ENCODE measurements at regions not wholly inside any gene's neighbourhood (a gene's known extent, or its start where the extent isn't known, plus 50 kb on each side); places are given as distances from the start of the nearest gene placed in this dataset.

DNA sequence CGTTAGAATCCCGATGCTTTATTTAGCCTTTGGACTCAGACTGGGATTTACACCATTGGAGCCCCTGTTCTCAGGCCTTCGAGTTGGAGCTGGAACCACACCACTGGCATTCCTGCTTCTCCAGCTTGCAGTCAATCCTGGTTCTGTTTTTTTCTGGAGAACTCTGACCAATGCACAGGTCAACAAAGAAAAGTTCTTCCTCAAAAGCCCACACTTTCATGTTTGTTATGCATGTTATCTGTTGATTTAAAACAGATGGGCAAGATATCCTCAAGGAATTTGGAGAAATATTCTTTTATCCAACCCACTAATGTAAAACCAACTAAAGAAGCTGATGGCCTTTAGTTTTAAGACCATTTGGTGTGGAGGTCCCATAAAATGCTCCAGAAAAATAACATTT lies 205.7 kb downstream of the ANKRD60 start:
- H3K23me2 ChIP-seq (ENCODE audit: insufficient read length, low read depth, low read length, poor library complexity, severe bottlenecking), result no peaks in the 10 kb centered on the region
- Mint-ChIP-seq H3K4me3 (no peak overlapping the region), H3K27ac (no peak overlapping the region), H3K27me3 (ENCODE audit: low read depth) (no peaks in the 10 kb centered on the region), H3K4me1 (peaks cover 0 to 5% of the 10 kb centered on the region in 2 experiments; a peak in 1 of 4 replicates), H3K36me3 (ENCODE audit: insufficient read depth in 1 of 3, low read depth in 3 of 3) (no peaks in the 10 kb centered on the region), H3K9me3 (no peaks in the 10 kb centered on the region)
- no peaks in the 10 kb centered on the region for H3K9me3 ChIP-seq (ENCODE audit: control insufficient read depth, low read depth, low read length)
- H3K56ac ChIP-seq (ENCODE audit: insufficient read length, low read depth, low read length), result no peak overlapping the region
- no peak overlapping the region for H2BK15ac ChIP-seq (ENCODE audit: low read depth, low read length)
- no peak overlapping the region for H3K9ac ChIP-seq (ENCODE audit: extremely low read depth, insufficient read length, low read length)
- H3K79me1 ChIP-seq (ENCODE audit: insufficient read depth, low read depth, low read length, poor library complexity, severe bottlenecking), result no peaks in the 10 kb centered on the region
- no peak overlapping the region for H3K4ac ChIP-seq (ENCODE audit: low read depth, low read length)
- H2BK12ac ChIP-seq (ENCODE audit: insufficient read length, low read depth, low read length), result no peak overlapping the region
- H4K5ac ChIP-seq (ENCODE audit: insufficient read length, low read depth, low read length), result no peak overlapping the region
- no peak overlapping the region for H3T11ph ChIP-seq (ENCODE audit: low read length)
- no peak overlapping the region for H4K91ac ChIP-seq (ENCODE audit: insufficient read length, low read depth, low read length)
- WGBS (ENCODE audit: extremely low coverage, insufficient read length, low lambda C conversion rate), result no CpG with 5 or more reads among the region's 3 CpGs
- no peaks in the 10 kb centered on the region for H3K79me2 ChIP-seq (ENCODE audit: insufficient read depth, low read length)
- H2BK120ac ChIP-seq (ENCODE audit: low read depth, low read length, poor library complexity, severe bottlenecking), result no peak overlapping the region
- H3K14ac ChIP-seq (ENCODE audit: insufficient read depth, low read length), result no peak overlapping the region
- H3K4me1 ChIP-seq (ENCODE audit: insufficient read depth, low read length), result no peaks in the 10 kb centered on the region
- H4K8ac ChIP-seq (replicated peaks; ENCODE audit: insufficient read length, low read depth, low read length), result no peak overlapping the region
- H3K4me2 ChIP-seq (ENCODE audit: insufficient read depth, insufficient read length, low read length), result no peak overlapping the region
- H2AK5ac ChIP-seq (ENCODE audit: insufficient read length, low read length), result no peak overlapping the region
- H3K27me3 ChIP-seq (ENCODE audit: insufficient read depth, low read length), result no peaks in the 10 kb centered on the region
- no peak overlapping the region for H3K23ac ChIP-seq (ENCODE audit: insufficient read length, low read depth, low read length)
- H3K27ac ChIP-seq (ENCODE audit: insufficient read length, low read depth, low read length), result no peak overlapping the region
- H3K18ac ChIP-seq (ENCODE audit: insufficient read length, low read depth, low read length), result no peak overlapping the region
- H2BK5ac ChIP-seq (ENCODE audit: insufficient read length, low read length), result no peak overlapping the region
- TF ChIP-seq, protein P1, sequence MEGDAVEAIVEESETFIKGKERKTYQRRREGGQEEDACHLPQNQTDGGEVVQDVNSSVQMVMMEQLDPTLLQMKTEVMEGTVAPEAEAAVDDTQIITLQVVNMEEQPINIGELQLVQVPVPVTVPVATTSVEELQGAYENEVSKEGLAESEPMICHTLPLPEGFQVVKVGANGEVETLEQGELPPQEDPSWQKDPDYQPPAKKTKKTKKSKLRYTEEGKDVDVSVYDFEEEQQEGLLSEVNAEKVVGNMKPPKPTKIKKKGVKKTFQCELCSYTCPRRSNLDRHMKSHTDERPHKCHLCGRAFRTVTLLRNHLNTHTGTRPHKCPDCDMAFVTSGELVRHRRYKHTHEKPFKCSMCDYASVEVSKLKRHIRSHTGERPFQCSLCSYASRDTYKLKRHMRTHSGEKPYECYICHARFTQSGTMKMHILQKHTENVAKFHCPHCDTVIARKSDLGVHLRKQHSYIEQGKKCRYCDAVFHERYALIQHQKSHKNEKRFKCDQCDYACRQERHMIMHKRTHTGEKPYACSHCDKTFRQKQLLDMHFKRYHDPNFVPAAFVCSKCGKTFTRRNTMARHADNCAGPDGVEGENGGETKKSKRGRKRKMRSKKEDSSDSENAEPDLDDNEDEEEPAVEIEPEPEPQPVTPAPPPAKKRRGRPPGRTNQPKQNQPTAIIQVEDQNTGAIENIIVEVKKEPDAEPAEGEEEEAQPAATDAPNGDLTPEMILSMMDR (conservative IDR thresholded peaks at IDR 0.05), result no peak
- H4K20me1 ChIP-seq (ENCODE audit: control insufficient read depth, insufficient read depth, insufficient read length), result no peaks in the 10 kb centered on the region
- no peak overlapping the region for H2AFZ ChIP-seq (ENCODE audit: low read length)
- no peak overlapping the region for H2BK20ac ChIP-seq (ENCODE audit: low read depth, low read length, poor library complexity, severe bottlenecking)
- no peak for DNase-seq
